Chondrocyte (in vitro differentiated cells): ENCODE measurements at regions not wholly inside any gene's neighbourhood (a gene's known extent, or its start where the extent isn't known, plus 50 kb on each side); places are given as distances from the start of the nearest gene placed in this dataset.
A peak's percentile ranks its signal among the peaks of the same experiment; 100 is the strongest.

ENCODE experiments used
- DNase-seq: peaks from one replicate; pipeline ENCODE4 v3.0.0; 2021; ENCODE audit warnings: mixed read lengths, low spot score
- H3K27ac Mint-ChIP-seq: one replicate; pipeline ENCODE4 v1.8.0; 2021; ENCODE audit warnings: mild to moderate bottlenecking, moderate library complexity, mixed read lengths; ENCODE audit not compliant: unreplicated experiment
- H3K27me3 Mint-ChIP-seq: 2 replicates; pipeline ENCODE4 v1.8.0; 2021; ENCODE audit warnings: low read depth, mixed read lengths
- H3K36me3 Mint-ChIP-seq: 2 replicates; pipeline ENCODE4 v1.8.0; 2021; ENCODE audit warnings: low read depth, mixed read lengths
- H3K4me1 Mint-ChIP-seq: 2 replicates; pipeline ENCODE4 v1.8.0; 2021; ENCODE audit warnings: low read depth, mild to moderate bottlenecking, mixed read lengths
- H3K4me3 Mint-ChIP-seq: one replicate; pipeline ENCODE4 v1.8.0; 2021; ENCODE audit warnings: mild to moderate bottlenecking, moderate library complexity, mixed read lengths; ENCODE audit not compliant: unreplicated experiment
- H3K9me3 Mint-ChIP-seq: 2 replicates; pipeline ENCODE4 v1.8.0; 2021; ENCODE audit warnings: low read depth, mixed read lengths
- TF ChIP-seq, protein P1 (sequence below): fragments of 200-600 bp; sonication (generic); IDR thresholded peaks from 2 replicates; pipeline ENCODE4 v1.5.0; 2021; ENCODE audit warnings: antibody characterized with exemption, mild to moderate bottlenecking, moderate library complexity

DNA sequence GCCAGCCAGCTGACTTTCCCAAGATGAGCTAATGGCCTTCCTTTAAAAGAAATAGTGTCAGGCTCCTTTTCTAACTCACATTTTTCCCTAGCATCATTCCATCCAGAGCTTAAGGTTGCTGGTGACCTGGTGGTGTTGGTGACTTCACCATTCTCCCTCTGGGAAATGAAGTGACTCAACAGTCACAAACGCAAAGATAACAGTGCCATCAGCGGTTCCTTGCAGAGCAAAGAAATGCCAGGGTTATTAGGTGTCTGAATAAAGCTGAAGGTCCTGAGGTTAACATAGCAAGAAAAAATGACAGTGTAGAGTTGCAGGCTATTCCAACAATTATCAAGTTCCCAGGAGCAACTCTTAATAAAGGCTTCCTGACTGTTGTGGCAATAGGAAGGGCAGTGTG, 111.8 kb upstream of the SLC44A1 start:
- no peaks in the 10 kb centered on the region for H3K36me3 Mint-ChIP-seq
- DNase-seq = no peak
- TF ChIP-seq, protein P1, sequence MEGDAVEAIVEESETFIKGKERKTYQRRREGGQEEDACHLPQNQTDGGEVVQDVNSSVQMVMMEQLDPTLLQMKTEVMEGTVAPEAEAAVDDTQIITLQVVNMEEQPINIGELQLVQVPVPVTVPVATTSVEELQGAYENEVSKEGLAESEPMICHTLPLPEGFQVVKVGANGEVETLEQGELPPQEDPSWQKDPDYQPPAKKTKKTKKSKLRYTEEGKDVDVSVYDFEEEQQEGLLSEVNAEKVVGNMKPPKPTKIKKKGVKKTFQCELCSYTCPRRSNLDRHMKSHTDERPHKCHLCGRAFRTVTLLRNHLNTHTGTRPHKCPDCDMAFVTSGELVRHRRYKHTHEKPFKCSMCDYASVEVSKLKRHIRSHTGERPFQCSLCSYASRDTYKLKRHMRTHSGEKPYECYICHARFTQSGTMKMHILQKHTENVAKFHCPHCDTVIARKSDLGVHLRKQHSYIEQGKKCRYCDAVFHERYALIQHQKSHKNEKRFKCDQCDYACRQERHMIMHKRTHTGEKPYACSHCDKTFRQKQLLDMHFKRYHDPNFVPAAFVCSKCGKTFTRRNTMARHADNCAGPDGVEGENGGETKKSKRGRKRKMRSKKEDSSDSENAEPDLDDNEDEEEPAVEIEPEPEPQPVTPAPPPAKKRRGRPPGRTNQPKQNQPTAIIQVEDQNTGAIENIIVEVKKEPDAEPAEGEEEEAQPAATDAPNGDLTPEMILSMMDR = no peak
- peaks cover 32% of the 10 kb centered on the region for H3K4me1 Mint-ChIP-seq
- H3K27me3 Mint-ChIP-seq = no peaks in the 10 kb centered on the region
- H3K9me3 Mint-ChIP-seq = peaks cover 4% of the 10 kb centered on the region
- no peak overlapping the region for H3K4me3 Mint-ChIP-seq
- H3K27ac Mint-ChIP-seq = peak overlapping the region; percentile 87

DNA sequence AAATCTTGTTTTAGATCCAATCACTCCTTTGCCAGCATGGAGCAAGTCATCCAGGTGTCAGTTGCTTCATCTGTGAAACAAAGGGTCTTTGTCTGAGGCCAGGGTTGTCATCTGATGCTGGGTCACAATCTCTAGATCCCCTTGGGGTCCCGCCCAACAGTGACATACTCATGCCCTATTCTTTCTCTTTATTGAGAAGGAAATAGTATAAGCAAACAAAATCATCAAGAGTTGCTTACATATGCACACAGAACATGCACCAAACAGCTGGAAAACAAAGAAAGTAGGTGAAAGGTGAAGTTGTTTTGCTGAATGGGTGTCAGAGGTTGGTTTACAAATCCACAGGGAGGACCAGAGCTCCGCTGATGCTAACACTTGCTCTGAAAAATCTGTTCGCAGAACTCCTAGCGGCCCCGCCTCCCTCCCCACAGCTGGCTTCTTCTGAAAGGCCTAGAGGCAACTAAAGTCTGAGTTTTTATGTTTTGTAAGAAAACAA, 106.1 kb upstream of the SLC44A1 start:
- no peak for DNase-seq
- Mint-ChIP-seq H3K4me1 (peaks cover 48% of the 10 kb centered on the region), H3K27me3 (no peaks in the 10 kb centered on the region), H3K4me3 (peak overlapping the region; percentile 33), H3K27ac (peak overlapping the region; percentile 81), H3K36me3 (no peaks in the 10 kb centered on the region), H3K9me3 (no peaks in the 10 kb centered on the region)
- TF ChIP-seq, protein P1 = no peak

DNA sequence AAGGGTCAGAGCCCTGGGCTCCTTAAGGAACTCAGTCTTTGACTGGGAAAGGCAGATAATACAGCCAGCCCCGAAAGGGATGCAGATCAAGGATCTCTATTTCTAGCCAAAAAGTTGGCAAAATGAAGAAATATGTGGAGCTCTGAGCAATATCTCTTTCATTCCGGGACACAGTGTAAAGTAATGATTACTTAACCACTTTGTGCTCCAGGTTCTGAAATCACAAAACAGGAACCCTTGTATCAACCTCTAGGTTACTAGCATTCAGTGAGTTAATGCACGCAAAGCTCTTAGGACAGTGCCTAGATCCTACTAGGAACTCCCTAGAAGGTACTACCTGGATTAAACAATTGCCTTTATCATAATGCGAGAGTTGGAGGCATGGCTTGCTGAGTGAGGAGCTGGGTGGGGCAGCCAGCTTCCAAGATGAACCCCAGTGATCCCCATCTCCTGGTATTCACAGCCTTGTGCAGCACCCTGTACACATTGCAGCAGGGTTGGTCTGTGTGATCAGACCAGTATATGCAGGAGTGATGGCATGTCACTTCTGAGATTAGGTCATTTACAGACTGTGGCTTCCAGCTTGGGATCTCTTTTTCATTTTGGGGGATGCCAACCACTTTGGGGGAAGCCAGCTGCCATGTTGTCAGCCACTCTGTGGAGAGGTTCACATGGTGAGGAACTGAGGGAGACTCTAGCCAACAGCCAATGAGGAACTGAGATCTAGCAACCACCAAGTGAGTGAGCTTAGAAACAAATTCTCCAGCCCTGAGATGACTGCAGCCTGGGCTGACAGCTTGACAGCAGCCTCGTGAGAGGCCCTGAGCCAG, 103.1 kb upstream of the SLC44A1 start:
- H3K27ac Mint-ChIP-seq = peak overlapping the region; percentile 74
- no peak for DNase-seq
- H3K9me3 Mint-ChIP-seq = no peaks in the 10 kb centered on the region
- TF ChIP-seq, protein P1 = no peak
- H3K4me3 Mint-ChIP-seq = no peak overlapping the region
- H3K27me3 Mint-ChIP-seq = no peaks in the 10 kb centered on the region
- H3K4me1 Mint-ChIP-seq = peaks cover 46% of the 10 kb centered on the region
- no peaks in the 10 kb centered on the region for H3K36me3 Mint-ChIP-seq

DNA sequence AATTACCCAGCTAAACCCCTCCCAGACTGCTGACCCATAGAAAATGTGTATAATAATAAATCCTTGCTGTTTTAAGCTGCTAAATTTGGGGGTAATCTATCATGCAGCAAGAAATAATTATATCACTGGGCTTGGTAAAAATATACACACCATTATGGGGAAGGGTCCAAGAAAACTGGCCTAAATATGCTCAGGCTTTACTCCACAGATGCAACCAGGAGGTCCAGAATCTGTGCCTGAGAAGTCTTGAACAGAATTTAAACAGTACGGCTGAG, 102.5 kb upstream of the SLC44A1 start:
- DNase-seq = no peak
- H3K9me3 Mint-ChIP-seq = no peaks in the 10 kb centered on the region
- H3K4me3 Mint-ChIP-seq = no peak overlapping the region
- H3K36me3 Mint-ChIP-seq = no peaks in the 10 kb centered on the region
- peak overlapping the region; percentile 74 for H3K27ac Mint-ChIP-seq
- TF ChIP-seq, protein P1 = no peak
- H3K4me1 Mint-ChIP-seq = peaks cover 43% of the 10 kb centered on the region
- no peaks in the 10 kb centered on the region for H3K27me3 Mint-ChIP-seq

DNA sequence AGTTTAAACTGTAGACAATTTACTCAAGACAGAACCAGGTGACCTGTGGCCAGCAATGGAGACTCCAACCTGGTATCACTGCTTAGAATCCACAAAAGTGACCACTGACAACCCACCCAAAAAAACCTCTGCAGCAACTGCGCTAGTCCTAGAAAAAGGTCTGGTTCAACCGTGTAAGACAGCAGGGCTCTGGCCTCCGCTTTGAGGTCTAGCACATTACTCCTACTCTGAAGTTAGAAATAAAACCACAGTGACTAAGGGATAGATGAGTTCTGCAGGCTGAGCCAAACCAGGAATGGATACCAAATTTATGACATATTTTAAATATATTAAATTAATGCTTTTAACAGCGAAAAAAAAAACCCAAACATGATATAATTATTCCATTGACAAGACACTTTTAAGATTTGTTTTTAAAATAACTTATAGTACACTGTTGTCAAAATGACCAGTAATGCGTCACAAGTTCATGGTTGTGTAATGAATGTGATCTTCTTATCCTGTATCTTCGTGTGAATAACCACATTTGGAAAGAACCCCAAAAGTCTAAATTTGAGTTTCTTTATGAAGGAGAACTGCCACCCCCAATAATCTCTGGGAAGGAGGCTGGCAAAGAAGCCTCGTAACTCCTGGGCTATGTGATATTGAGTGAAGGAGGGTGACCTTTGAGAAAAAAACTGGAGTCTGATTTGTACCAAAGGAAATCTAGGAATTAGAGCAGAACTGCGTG, 101.9 kb upstream of the SLC44A1 start:
- TF ChIP-seq, protein P1 = no peak
- no peaks in the 10 kb centered on the region for H3K27me3 Mint-ChIP-seq
- H3K36me3 Mint-ChIP-seq = no peaks in the 10 kb centered on the region
- H3K4me1 Mint-ChIP-seq = peaks cover 43% of the 10 kb centered on the region
- DNase-seq = no peak
- H3K27ac Mint-ChIP-seq = peak overlapping the region; percentile 68
- no peak overlapping the region for H3K4me3 Mint-ChIP-seq
- no peaks in the 10 kb centered on the region for H3K9me3 Mint-ChIP-seq
